ENCODE measurements at regions not wholly inside any gene's neighbourhood (a gene's known extent, or its start where the extent isn't known, plus 50 kb on each side); places are given as distances from the start of the nearest gene placed in this dataset.

GRCh38 chr2:120909102-120909501 is 173.4 kb downstream of the GLI2 start:
- BruUV-seq (replicated peaks) = no TSS peak
- H3K27ac ChIP-seq (ENCODE audit: insufficient read depth, low read depth, low read length) = no peak overlapping the region
- H3K4me1 ChIP-seq (ENCODE audit: control insufficient read depth, extremely low read depth, insufficient read depth, low read length) = no peaks in the 10 kb centered on the region
- H3K9ac ChIP-seq (replicated peaks; ENCODE audit: extremely low read depth, insufficient read depth, low read length) = no peak overlapping the region
- no peak for TF ChIP-seq POLR2AphosphoS5 (IDR thresholded peaks at IDR 0.05; ENCODE audit: insufficient read depth, low read depth, low read length)
- no peak for TF ChIP-seq MYC (IDR thresholded peaks at IDR 0.05; ENCODE audit: low read depth, low read length)
- no peak for TF ChIP-seq EZH2 (IDR thresholded peaks at IDR 0.05; ENCODE audit: borderline replicate concordance, low read depth, low read length, severe bottlenecking)
- TF ChIP-seq CTCF (IDR thresholded peaks at IDR 0.05; ENCODE audit: extremely low read depth in 1 of 2, insufficient read depth in 1 of 2, low read depth in 1 of 2, low read length in 2 of 2) = no peak
- no peak for TF ChIP-seq POLR2A (IDR thresholded peaks at IDR 0.05; ENCODE audit: low read depth, low read length)
- TF ChIP-seq JUN (IDR thresholded peaks at IDR 0.05; ENCODE audit: borderline replicate concordance, insufficient read depth, insufficient read length, low read depth) = no peak
- no peak for TF ChIP-seq FOS (IDR thresholded peaks at IDR 0.05; ENCODE audit: borderline replicate concordance, insufficient read depth, low read length)
- TF ChIP-seq MAX (IDR thresholded peaks at IDR 0.05; ENCODE audit: insufficient read depth, insufficient read length) = no peak
- no peak for TF ChIP-seq GATA2 (IDR thresholded peaks at IDR 0.05; ENCODE audit: insufficient read depth, insufficient read length, low read depth, low read length)
- intact Hi-C loops (cut with micrococcal nuclease) = loop anchor here (2.0 kb wide), 1 partner anchor 40 kb away; no protein-coding TSS in a partner anchor
- POLR2A ChIA-PET = no interaction called here
- no peak overlapping the region for H3K4me3 ChIP-seq (replicated peaks in 1 of 3; ENCODE audit: insufficient read depth in 1 of 3, low read depth in 1 of 3, low read length in 3 of 3)
- FAIRE-seq (no peak), DNase-seq (ENCODE audit: low read depth, low spot score) (no peak)
- H3K36me3 ChIP-seq (ENCODE audit: control insufficient read depth in 2 of 2, extremely low read depth in 1 of 2, insufficient read depth in 2 of 2, low read length in 2 of 2) = no peaks in the 10 kb centered on the region
- no peak overlapping the region for H3K4me2 ChIP-seq (ENCODE audit: insufficient read depth, low read length)
- CTCF ChIA-PET = no interaction called here
- H3K9me3 ChIP-seq (replicated peaks; ENCODE audit: control insufficient read depth, insufficient read depth, low read length) = no peaks in the 10 kb centered on the region
- H3K9me1 ChIP-seq (replicated peaks; ENCODE audit: control insufficient read depth, extremely low read depth, insufficient read depth, low read length) = no peaks in the 10 kb centered on the region
- H4K20me1 ChIP-seq (replicated peaks; ENCODE audit: control insufficient read depth, extremely low read depth, insufficient read depth, low read length) = no peaks in the 10 kb centered on the region
- no peaks in the 10 kb centered on the region for H3K79me2 ChIP-seq (ENCODE audit: control insufficient read depth, insufficient read depth, low read length)
- dilution Hi-C loops (cut with MboI; ENCODE audit: extremely low pct_ligation_motif_present, low sequenced_read_pairs) = no loop called here
- peaks cover 19 to 64% of the 10 kb centered on the region in 2 experiments for H3K27me3 ChIP-seq (ENCODE audit: control insufficient read depth in 2 of 2, insufficient read depth in 2 of 2, low read length in 2 of 2)
- no peak overlapping the region for H2AFZ ChIP-seq (ENCODE audit: low read depth, low read length)
